OCI-LY3 (cell line): ENCODE measurements at regions not wholly inside any gene's neighbourhood (a gene's known extent, or its start where the extent isn't known, plus 50 kb on each side); places are given as distances from the start of the nearest gene placed in this dataset.

ENCODE experiments used
- H2AFZ ChIP-seq: fragments of 200-600, 300-600 bp; shearing (Covaris generic); 2 replicates; pipeline ENCODE4 v1.6.0; 2014; ENCODE audit warnings: antibody characterized with exemption, low read depth, low read length
- H3K27ac ChIP-seq: fragments of 200-600, 300-600 bp; sonication (generic); 2 replicates; pipeline ENCODE4 v1.5.1; 2014; ENCODE audit warnings: mild to moderate bottlenecking, low read length, moderate library complexity, mixed read lengths
- H3K27me3 ChIP-seq: fragments of 200-600, 300-600 bp; sonication (generic); 2 replicates; pipeline ENCODE4 v1.6.1; 2014; ENCODE audit warnings: low read depth, low read length, mixed read lengths
- H3K36me3 ChIP-seq: fragments of 200-600, 300-600 bp; sonication (generic); replicated peaks from 2 replicates; pipeline ENCODE3; 2014; ENCODE audit warnings: low read depth, low read length, mixed read lengths
- H3K4me1 ChIP-seq: fragments of 300-600, 200-600 bp; sonication (generic); 2 replicates; pipeline ENCODE4 v1.6.1; 2014; ENCODE audit warnings: low read length, mixed read lengths
- H3K4me2 ChIP-seq: fragments of 200-600, 300-600 bp; sonication (generic); 2 replicates; pipeline ENCODE4 v1.6.1; 2014; ENCODE audit warnings: low read length, mixed read lengths
- H3K4me3 ChIP-seq: fragments of 300-600, 200-600 bp; sonication (generic); 2 replicates; pipeline ENCODE4 v1.5.1; 2014; ENCODE audit warnings: antibody characterized with exemption, mild to moderate bottlenecking, low read length, moderate library complexity
- H3K79me2 ChIP-seq: fragments of 300-600, 200-600 bp; shearing (Covaris generic); 2 replicates; pipeline ENCODE4 v1.6.1; 2014; ENCODE audit warnings: mild to moderate bottlenecking, low read length, mixed read lengths
- H3K9ac ChIP-seq: fragments of 300-600, 200-600 bp; shearing (Covaris generic); 2 replicates; pipeline ENCODE4 v1.6.0; 2014; ENCODE audit warnings: mild to moderate bottlenecking, low read length, moderate library complexity
- H3K9me3 ChIP-seq: fragments of 200-600, 300-600 bp; shearing (Covaris generic); 2 replicates; pipeline ENCODE4 v1.6.1; 2014; ENCODE audit warnings: low read length, mixed read lengths; ENCODE audit not compliant: insufficient read depth
- H4K20me1 ChIP-seq: fragments of 200-600, 300-600 bp; sonication (generic); 2 replicates; pipeline ENCODE4 v1.6.1; 2016; ENCODE audit warnings: low read length, mixed read lengths; ENCODE audit not compliant: insufficient read depth
- CTCF ChIP-seq: fragments of 200-600, 300-600 bp; sonication (generic); IDR thresholded peaks from 2 replicates; pipeline ENCODE4 v1.5.1; 2014; ENCODE audit warnings: antibody characterized with exemption, low read length, low read depth
- EZH2phosphoT487 ChIP-seq: fragments of 200-600 bp; shearing (Covaris generic); IDR thresholded peaks from 2 replicates; pipeline ENCODE4 v1.6.1; 2018; ENCODE audit warnings: antibody characterized with exemption, mixed run types, low read depth

DNA sequence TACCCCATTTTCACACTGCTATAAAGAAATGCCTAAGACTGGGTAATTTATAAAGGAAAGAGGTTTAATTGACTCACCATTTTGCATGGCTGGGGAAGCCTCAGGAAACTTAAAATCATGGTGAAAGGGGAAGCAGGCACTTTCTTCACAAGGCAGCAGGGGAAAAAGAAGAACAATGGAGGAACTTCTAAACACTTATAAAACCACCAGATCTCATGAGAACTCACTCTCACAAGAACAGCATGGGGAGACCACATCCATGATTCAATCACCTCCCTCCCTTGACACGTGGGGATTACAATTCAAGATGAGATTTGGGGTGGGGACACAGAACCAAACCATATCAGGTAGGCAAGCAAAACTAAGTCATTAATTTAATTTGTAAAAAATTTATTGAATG, 343.2 kb downstream of the FRK start:
- peak overlapping the region; percentile 34; the same call in 1 of the 2 replicates for H3K9ac ChIP-seq
- H2AFZ ChIP-seq = no peak overlapping the region
- no peaks in the 10 kb centered on the region for H4K20me1 ChIP-seq
- H3K79me2 ChIP-seq = no peaks in the 10 kb centered on the region
- peaks cover 5% of the 10 kb centered on the region for H3K36me3 ChIP-seq
- H3K4me2 ChIP-seq = peak overlapping the region; percentile 70
- H3K4me3 ChIP-seq = peak overlapping the region; percentile 33
- peak overlapping the region; percentile 97 for H3K27ac ChIP-seq
- H3K4me1 ChIP-seq = peaks cover 19% of the 10 kb centered on the region
- H3K27me3 ChIP-seq = no peaks in the 10 kb centered on the region
- peaks cover 4% of the 10 kb centered on the region; the same call in 1 of the 2 replicates for H3K9me3 ChIP-seq
- TF ChIP-seq EZH2phosphoT487 (no peak), CTCF (no peak)

DNA sequence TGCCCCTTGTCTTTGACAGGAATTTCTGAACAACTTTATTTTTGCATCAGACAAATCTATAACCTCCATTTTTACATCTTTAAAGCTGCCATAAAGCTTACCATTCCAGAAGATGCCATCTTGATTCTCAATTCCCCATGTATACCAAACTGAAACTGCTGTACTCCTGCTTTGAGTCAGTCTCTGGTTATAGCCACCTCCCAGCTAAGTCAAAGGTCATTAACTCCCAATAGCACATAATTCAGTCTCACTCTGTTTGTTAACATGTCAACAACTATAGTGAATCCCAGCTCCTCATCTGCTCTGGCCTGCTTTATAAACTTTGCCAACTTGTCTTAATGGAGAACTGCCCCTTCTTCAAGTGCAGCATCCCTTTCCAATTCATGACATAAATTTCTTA, 343.6 kb downstream of the FRK start:
- Histone ChIP-seq H3K79me2 (no peaks in the 10 kb centered on the region), H3K27me3 (no peaks in the 10 kb centered on the region), H3K4me2 (peak overlapping the region; percentile 70), H3K36me3 (peaks cover 5% of the 10 kb centered on the region), H2AFZ (no peak overlapping the region; the same call in 1 of the 2 replicates), H3K4me3 (peak overlapping the region; percentile 33), H3K4me1 (peaks cover 19% of the 10 kb centered on the region), H3K27ac (peak overlapping the region; percentile 97), H4K20me1 (no peaks in the 10 kb centered on the region), H3K9me3 (peaks cover 4% of the 10 kb centered on the region; the same call in 1 of the 2 replicates), H3K9ac (peak overlapping the region; percentile 34; the same call in 1 of the 2 replicates)
- TF ChIP-seq EZH2phosphoT487 = no peak
- no peak for TF ChIP-seq CTCF

DNA sequence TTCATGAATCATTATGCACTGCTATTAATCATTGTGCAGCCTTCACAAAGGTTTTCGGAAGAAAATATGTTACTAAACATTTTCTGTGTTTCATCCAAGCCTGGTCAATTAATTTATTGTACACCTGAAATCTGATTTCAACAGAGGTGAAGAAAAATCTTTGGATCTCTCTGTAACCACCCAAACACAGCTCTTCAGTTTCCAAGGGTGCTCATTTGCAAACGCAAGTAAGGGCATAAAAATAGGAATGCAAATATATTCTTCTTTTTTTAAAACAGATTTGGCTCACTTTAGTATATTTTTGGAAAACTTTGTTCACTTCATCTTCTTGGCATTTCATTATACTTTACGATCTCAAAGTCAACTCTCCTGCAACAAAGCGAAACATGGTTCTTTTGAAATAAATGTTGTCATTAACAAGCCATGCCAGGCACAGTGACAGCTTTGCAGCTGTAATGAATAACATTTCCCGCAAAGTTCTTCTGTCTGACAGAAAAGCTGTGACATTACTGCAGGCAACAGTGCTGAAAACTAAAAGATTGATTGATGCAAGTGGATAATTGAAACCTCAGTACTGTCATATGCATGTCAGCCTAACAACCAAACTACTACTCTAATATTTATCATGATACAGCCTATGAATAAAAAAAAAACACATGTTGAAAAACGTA, 348.3 kb downstream of the FRK start:
- TF ChIP-seq CTCF (no peak), EZH2phosphoT487 (no peak)
- H3K4me2 ChIP-seq = no peak overlapping the region

DNA sequence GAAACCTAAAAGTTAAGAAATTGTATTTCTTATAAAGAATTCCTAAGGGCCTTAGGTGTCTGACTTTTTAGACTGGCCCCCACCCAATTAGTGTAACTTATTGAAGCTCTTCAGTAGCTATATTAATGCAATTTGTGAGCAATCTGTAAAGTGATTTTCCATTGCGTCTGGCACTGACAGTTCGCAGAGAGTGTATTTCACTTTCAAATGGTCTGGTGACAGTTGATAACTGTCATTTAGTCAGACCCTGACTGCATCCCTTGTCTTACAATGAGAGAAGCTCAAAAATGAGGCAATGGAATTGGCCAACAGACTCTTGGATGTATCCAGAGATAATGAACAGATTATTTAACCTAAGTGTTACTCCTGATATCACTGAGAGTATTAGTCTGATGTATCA, 351.8 kb downstream of the FRK start:
- H3K9me3 ChIP-seq = no peaks in the 10 kb centered on the region
- no peaks in the 10 kb centered on the region for H3K27me3 ChIP-seq
- TF ChIP-seq EZH2phosphoT487 (no peak), CTCF (no peak)
- no peaks in the 10 kb centered on the region for H3K79me2 ChIP-seq
- no peaks in the 10 kb centered on the region for H4K20me1 ChIP-seq
- no peaks in the 10 kb centered on the region for H3K36me3 ChIP-seq
- H2AFZ ChIP-seq = no peak overlapping the region
- no peak overlapping the region for H3K4me2 ChIP-seq
- H3K4me1 ChIP-seq = no peaks in the 10 kb centered on the region
- no peak overlapping the region for H3K27ac ChIP-seq
- H3K9ac ChIP-seq = no peak overlapping the region
- H3K4me3 ChIP-seq = no peak overlapping the region

More for the DNA sequence above, 348.3 kb downstream of the FRK start:
- no peak overlapping the region for H2AFZ ChIP-seq
- no peaks in the 10 kb centered on the region for H4K20me1 ChIP-seq
- H3K27me3 ChIP-seq = no peaks in the 10 kb centered on the region
- H3K9ac ChIP-seq = no peak overlapping the region
- no peak overlapping the region for H3K4me3 ChIP-seq
- H3K79me2 ChIP-seq = no peaks in the 10 kb centered on the region
- H3K36me3 ChIP-seq = no peaks in the 10 kb centered on the region
- no peak overlapping the region for H3K27ac ChIP-seq
- H3K9me3 ChIP-seq = no peaks in the 10 kb centered on the region; the same call in 1 of the 2 replicates
- peaks cover 10% of the 10 kb centered on the region for H3K4me1 ChIP-seq
